Calu3 (cell line): ENCODE measurements at regions not wholly inside any gene's neighbourhood (a gene's known extent, or its start where the extent isn't known, plus 50 kb on each side); places are given as distances from the start of the nearest gene placed in this dataset.
A peak's percentile ranks its signal among the peaks of the same experiment; 100 is the strongest.

ENCODE experiments used
- BruUV-seq: library from RNA; stranded (reverse); fragments of 400-500 nt; replicated peaks from 2 replicates; lab custom pipeline; 2021; lab: Mats Ljungman, UMichigan
- CTCF ChIA-PET: fragments of 300-600 bp; sonication (Branson Sonifier 250); formaldehyde crosslinking; loops from one replicate; lab custom pipeline; 2022; ENCODE audit warnings: antibody characterized with exemption; lab: Charles Lee
- DNase-seq: peaks from one replicate; pipeline ENCODE4 v3.0.0; 2022
- H3K27ac Mint-ChIP-seq: one replicate; pipeline ENCODE4 v1.8.0; 2022; ENCODE audit warnings: mixed read lengths; ENCODE audit not compliant: unreplicated experiment
- H3K27me3 Mint-ChIP-seq: one replicate; pipeline ENCODE4 v1.8.0; 2022; ENCODE audit warnings: mixed read lengths; ENCODE audit not compliant: unreplicated experiment
- H3K36me3 Mint-ChIP-seq: one replicate; pipeline ENCODE4 v1.8.0; 2022; ENCODE audit warnings: mild to moderate bottlenecking, moderate library complexity, mixed read lengths; ENCODE audit not compliant: insufficient read depth, unreplicated experiment
- H3K4me1 Mint-ChIP-seq: one replicate; pipeline ENCODE4 v1.8.0; 2022; ENCODE audit warnings: mild to moderate bottlenecking, low read depth, mixed read lengths; ENCODE audit not compliant: unreplicated experiment
- H3K4me3 Mint-ChIP-seq: one replicate; pipeline ENCODE4 v1.8.0; 2022; ENCODE audit warnings: mild to moderate bottlenecking, low read depth, moderate library complexity, mixed read lengths; ENCODE audit not compliant: unreplicated experiment
- H3K9me3 Mint-ChIP-seq: one replicate; pipeline ENCODE4 v1.8.0; 2022; ENCODE audit warnings: low read depth, mixed read lengths; ENCODE audit not compliant: unreplicated experiment
- CTCF ChIP-seq: fragments of 200-600 bp; IDR thresholded peaks from one replicate; pipeline ENCODE4 v1.8.0; 2022; ENCODE audit warnings: antibody characterized with exemption; ENCODE audit not compliant: unreplicated experiment
- intact Hi-C: fragments of 100-400 bp; cut with micrococcal nuclease; formaldehyde crosslinking; loops from one replicate; pipeline ENCODE4 v1.10.0; 2022; ENCODE audit not compliant: unreplicated experiment

- H3K4me1 Mint-ChIP-seq, result peaks cover 43% of the 10 kb centered on the region
Measured at GRCh38 chr6:26311385-26312095, 53.5 kb upstream of the BTN3A2 start.

GRCh38 chr6:26312096-26312463 lies 52.9 kb upstream of the BTN3A2 start:
- Mint-ChIP-seq H3K4me3 (peak overlapping the region; percentile 75), H3K4me1 (peaks cover 43% of the 10 kb centered on the region), H3K27me3 (no peaks in the 10 kb centered on the region), H3K9me3 (no peaks in the 10 kb centered on the region), H3K27ac (peak overlapping the region; percentile 98), H3K36me3 (peaks cover 40% of the 10 kb centered on the region)
- CTCF ChIA-PET, result interaction anchor here (1.6 kb wide), 1 partner anchor 10 kb away, joined by 7 read pairs; no protein-coding TSS in a partner anchor
- no peak for TF ChIP-seq CTCF
- intact Hi-C loops, result loop anchor here (2.0 kb wide), 1 partner anchor 27 kb away; a partner anchor contains a TSS
- BruUV-seq, result no TSS peak
- no peak for DNase-seq

More at GRCh38 chr6:26311385-26312095, 53.5 kb upstream of the BTN3A2 start:
- intact Hi-C loops, result loop anchor here (2.0 kb wide), 1 partner anchor 27 kb away; a partner anchor contains a TSS
- peak overlapping the region; percentile 98 for H3K27ac Mint-ChIP-seq
- H3K36me3 Mint-ChIP-seq, result peaks cover 40% of the 10 kb centered on the region
- no peaks in the 10 kb centered on the region for H3K27me3 Mint-ChIP-seq
- BruUV-seq, result no TSS peak
- H3K4me3 Mint-ChIP-seq, result peak overlapping the region; percentile 75
- CTCF ChIA-PET, result no interaction called here
- no peaks in the 10 kb centered on the region for H3K9me3 Mint-ChIP-seq
- DNase-seq, result peak; percentile 70
- no peak for TF ChIP-seq CTCF

GRCh38 chr6:26312501-26313397 lies 52.2 kb upstream of the BTN3A2 start:
- peak overlapping the region; percentile 75 for H3K4me3 Mint-ChIP-seq
- H3K36me3 Mint-ChIP-seq, result peaks cover 40% of the 10 kb centered on the region
- no peaks in the 10 kb centered on the region for H3K9me3 Mint-ChIP-seq
- peaks cover 43% of the 10 kb centered on the region for H3K4me1 Mint-ChIP-seq
- CTCF ChIA-PET, result interaction anchor here (1.6 kb wide), 1 partner anchor 10 kb away, joined by 7 read pairs; no protein-coding TSS in a partner anchor
- no peaks in the 10 kb centered on the region for H3K27me3 Mint-ChIP-seq
- BruUV-seq, result no TSS peak
- intact Hi-C loops, result loop anchor here (1.0 to 2.0 kb wide), 2 partner anchors 28 to 284 kb away; partner anchors contain the start of gene ABT1
- peak; percentile 91 for DNase-seq
- no peak for TF ChIP-seq CTCF
- peak overlapping the region; percentile 98 for H3K27ac Mint-ChIP-seq
